ENCODE measurements at regions not wholly inside any gene's neighbourhood (a gene's known extent, or its start where the extent isn't known, plus 50 kb on each side); places are given as distances from the start of the nearest gene placed in this dataset.
A peak's percentile ranks its signal among the peaks of the same experiment; 100 is the strongest.

DNA sequence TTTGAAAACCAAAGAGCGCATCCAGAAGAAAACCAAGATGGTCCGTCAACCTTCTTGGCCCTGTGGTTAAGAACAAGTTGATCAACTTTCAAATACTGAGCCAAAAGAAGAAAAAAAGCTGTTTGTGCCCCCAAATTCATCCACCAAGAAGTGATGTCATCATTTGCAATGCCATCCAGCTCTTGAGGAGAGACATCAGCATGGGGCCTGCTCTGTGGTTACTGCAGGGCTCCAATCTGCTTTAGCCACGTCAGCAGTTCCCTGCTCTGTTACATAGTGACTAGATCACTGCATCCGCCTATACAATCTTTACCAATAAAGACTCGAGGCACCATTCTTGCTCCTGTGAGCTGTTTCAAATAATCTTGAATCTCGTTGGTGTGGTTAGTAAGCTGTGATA lies 75.0 kb upstream of the BLCAP start:
- intact Hi-C loops (cut with DNase I): loop anchor here in 1 of 2 donors (5.0 kb wide), 1 partner anchor 230 kb away; no protein-coding TSS in a partner anchor

DNA sequence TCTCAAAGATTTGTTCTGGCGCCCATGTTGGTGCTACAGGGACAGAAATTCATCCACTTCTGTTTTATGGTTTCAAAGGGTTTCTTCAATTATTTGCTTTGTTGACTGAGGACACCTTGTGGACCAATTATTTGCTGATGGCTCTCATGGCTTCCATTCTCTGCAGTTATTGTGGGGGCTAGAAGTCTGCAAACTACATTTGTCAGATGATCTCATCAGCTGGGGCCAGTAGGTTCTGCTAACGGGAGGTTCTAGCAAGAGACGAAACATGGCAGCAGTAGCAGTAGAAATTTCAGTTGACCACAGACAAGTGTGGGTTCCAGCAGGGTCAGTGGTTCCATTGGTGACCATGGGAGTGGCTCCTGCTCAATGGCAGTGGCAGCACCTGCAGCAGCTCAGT lies 72.8 kb upstream of the BLCAP start:
- intact Hi-C loops (cut with DNase I): loop anchor here in 1 of 2 donors (5.0 kb wide), 1 partner anchor 228 kb away; no protein-coding TSS in a partner anchor
- DNase-seq (ENCODE audit: low spot score): no peak

More for the DNA sequence above, 75.0 kb upstream of the BLCAP start:
- no peak for DNase-seq (ENCODE audit: low spot score)

DNA sequence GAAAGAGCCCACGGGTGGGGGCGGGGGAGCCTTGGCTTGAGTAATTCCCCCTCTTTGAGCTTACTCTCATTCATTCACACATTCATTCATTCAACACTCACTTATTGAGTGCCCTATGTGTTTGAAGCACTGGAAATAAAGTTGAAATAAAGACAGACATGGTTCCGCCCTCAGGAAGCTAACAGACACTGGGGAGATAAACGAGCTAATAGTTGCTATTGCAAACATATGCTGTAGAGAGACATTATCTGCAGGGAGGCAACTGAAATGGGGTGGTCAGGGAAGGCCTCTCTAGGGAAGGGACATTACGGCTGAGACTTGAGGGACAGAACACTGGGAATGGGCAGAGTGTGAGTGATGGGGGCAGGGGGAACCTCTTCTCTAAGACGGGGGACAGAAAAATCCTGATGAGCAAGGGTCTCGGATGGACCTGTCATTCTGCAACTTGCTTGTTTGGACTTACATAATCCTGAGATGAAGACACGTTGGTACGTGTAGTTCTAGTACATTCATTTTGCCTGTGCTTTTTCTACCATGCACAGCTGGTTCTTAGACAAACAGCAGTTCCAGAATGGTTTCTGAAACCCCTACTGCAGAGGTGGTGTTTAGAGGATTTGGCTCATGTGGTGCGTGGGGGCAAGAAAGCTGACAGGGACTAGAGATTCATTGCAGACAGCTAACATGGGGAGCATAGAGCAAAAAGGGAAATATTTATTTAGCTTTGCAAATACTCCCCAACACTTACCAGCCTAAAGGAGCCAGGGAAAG lies 71.1 kb upstream of the BLCAP start:
- intact Hi-C loops (cut with DNase I): no loop called here
- DNase-seq (ENCODE audit: low spot score): no peak

DNA sequence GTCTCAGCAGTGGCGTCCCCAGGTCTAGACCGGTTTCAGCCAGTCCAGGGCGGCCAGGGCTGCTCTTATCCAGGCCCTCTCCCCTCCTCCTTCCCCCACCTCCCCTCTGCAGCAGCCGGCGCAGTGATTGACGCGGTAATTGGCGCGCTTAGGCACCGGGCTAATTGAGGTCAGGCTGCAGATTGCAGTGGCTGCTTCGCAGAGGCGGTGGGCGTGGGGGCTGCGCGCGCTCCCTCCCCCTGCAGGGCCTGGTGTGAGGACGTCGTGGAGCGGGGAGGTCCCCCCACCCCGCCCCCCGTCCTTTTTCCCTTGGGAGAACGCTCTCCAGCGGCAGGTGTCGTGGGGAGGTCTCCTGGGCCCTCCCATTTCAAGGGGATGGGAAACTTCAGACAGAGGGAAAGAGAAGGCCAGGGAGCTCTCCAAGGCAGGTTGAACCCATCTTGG lies 70.4 kb upstream of the BLCAP start:
- peak; percentile 30 for DNase-seq (ENCODE audit: low spot score)
- intact Hi-C loops (cut with DNase I): no loop called here

DNA sequence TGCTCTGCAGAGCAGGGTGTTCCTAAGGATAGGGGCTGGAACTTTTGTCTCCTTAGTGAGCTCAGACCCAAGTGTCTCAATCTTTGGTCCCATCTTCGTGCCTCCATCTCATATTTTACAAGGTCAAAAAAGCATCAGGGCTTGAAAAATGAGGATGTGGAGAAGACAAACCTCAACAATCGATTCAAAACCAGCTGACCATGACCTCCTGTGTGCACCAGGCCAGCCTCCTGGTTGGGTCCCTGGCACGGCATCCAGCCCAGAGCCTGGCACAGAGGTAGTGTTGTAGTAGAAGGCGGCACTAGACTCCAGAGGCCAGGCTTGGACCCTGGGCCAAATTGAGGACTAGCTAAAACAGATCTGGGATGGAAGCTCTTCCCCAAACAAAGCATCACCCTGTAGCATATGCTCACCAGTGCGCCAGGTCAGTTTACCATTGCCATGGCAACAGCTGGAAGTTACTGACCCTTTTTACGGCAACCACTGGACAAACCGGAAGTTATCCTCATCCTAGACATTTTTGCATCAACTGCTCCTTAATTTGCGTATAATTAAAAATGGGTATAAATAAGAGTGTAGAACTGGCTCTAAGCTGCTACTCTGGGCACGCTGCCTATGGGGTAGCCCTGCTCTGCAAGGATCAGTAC lies 69.3 kb upstream of the BLCAP start:
- intact Hi-C loops (cut with DNase I): no loop called here
- no peak for DNase-seq (ENCODE audit: low spot score)

DNA sequence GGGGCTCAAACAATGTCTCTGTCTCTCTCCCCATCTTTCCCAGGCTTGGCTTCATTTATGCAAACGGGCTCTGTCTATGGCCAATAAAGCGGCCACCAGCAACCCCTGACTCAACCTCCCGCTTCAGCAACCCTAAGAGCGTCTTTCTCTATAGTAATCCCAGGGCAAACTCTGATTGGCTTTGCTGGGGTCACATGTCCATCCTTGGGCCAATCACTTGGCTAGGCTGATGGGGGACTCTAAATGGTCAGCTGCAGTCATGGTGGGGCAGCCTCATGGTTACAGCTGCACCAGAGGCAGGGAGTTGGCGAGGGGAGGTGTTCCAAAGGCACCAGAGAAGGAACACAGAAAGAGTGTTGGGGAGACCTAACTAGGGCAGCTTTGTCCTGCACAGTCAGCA lies 68.5 kb upstream of the BLCAP start:
- intact Hi-C loops (cut with DNase I): no loop called here
- no peak for DNase-seq (ENCODE audit: low spot score)

DNA sequence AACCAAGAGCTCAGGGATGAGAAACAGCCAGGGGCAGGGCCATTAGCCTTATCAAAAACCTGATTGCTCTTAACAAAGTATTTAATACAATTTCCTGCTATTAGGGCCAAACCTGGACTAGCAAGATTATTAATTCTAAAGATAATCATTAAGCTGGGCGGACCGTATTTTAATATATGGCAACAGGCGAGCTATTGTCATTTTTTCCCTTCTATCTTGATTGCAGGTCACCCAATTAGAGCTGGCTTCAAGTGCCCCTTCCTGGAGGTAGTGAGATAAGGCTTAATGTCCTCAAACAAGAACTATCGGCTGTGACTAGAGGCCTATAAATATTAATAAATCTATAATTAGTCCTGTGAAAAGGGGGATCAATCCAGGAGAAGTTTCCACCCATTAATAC lies 66.0 kb upstream of the BLCAP start:
- intact Hi-C loops (cut with DNase I): no loop called here
- no peak for DNase-seq (ENCODE audit: low spot score)

DNA sequence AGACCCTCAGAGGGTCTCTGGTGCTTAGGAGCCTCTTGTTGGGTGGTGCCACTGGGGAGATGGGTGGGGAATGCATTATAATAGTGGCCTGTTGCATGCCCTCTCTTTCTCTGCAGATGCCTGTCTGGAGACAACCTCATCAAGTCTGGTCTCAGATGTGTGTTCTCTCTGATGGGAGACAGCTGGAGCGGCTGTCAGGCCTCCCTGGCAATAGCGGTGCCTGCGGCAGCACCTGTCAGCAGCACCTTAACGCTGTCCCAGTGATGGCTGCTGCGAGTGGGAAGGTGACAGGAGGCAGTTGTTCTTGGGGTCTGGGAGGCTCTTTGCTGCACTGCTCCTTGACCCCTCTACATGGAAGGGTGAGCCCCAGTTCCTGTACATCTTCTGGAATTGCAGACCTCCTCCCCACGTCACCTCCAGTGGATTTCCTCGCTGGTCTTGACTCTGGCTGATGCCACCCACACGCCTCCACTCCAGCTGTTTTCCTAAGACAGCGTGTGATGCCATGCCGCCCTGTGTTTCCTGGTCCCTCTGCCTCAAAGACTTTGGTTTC lies 63.3 kb upstream of the BLCAP start:
- intact Hi-C loops (cut with DNase I): no loop called here

DNA sequence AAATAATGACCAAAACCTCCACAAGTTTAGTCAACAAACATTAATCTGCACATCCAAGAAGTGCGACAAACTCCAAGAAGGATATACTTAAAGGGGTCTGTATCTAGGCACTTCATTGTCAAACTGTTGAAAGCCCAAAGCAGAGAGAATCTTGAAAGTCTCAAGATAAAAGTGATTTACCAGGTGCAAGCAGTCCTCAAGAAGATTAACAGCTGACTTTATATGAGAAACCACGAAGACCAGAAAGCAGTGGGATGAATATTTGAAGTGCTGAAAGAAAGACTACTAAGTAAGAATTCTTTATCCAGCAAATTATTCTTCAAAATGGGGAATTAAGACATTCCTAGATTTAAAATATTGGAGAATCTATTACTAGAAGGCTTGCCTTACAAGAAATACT lies 58.4 kb upstream of the BLCAP start:
- intact Hi-C loops (cut with DNase I): no loop called here

More for the DNA sequence above, 63.3 kb upstream of the BLCAP start:
- DNase-seq (ENCODE audit: low spot score): peak; percentile 54

DNA sequence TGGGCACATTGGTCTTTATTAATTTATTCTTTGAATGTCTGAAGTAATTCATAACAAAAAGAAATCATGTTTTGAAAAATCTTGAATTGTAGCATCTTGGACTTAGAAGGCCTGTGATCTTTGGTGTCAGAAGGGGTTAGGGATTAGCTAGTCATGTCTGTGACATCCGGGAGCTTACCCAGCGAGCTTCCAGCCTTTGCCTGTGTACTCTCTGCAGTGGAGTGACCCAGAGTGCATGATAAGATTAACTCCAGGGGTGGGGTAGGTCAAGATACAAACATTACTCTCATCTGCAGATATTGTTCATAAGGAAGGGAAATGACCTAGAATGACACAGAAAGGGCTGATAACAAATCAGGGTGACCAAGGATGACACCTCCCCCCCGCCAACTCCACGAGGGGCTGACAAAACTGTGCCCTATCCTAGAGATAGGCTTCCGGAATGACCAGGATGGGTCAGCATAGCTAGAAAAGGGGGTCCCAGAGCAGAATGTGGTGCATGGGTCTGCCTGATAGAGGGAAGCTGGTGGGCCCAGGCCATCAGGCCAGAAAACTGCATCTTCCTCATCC lies 56.6 kb upstream of the BLCAP start:
- intact Hi-C loops (cut with DNase I): no loop called here
- no peak for DNase-seq (ENCODE audit: low spot score)

More for the DNA sequence above, 58.4 kb upstream of the BLCAP start:
- DNase-seq (ENCODE audit: low spot score): no peak

DNA sequence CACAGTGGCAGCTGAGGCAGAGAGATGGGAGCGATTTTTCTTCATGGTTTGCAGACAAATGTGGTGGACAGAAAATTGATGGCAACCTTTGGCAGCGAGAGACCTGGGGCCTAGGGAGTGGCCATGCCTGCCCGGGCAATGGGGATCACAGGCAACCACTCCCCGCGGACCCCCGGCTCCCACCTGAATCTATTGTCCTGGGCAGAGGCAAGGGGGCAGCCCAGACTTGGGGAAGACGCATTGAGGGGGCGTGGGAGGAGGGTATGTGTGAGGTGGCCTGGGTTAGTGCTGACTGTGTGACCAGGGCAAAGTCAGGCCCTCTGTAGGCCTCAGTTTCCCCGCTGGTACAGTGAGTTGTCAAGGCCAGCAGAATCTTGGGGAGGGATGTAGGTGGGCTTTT lies 53.6 kb upstream of the BLCAP start:
- peak; percentile 72 for DNase-seq (ENCODE audit: low spot score)

DNA sequence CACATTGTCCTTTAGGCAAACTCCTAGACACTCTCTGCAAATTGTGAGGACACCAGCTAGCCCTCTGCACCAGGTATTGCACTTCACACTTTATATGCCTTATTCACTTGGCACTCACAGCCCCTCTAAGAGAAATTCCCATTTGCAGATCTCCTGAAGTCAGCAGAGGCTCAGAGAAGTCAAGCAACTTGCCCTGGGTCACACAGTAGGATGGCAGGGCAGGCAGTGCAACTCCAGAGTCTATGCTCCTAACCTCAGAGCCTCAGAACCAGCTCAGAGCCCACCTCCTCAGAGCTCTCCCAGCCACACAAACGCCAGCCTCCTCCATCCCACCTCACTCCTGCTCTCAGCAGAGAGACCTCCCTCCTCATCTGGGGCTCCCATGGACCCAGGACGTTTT lies 52.4 kb upstream of the BLCAP start:
- peak; percentile 28 for DNase-seq (ENCODE audit: low spot score)
- intact Hi-C loops (cut with DNase I): no loop called here

More for the DNA sequence above, 53.6 kb upstream of the BLCAP start:
- intact Hi-C loops (cut with DNase I): no loop called here

DNA sequence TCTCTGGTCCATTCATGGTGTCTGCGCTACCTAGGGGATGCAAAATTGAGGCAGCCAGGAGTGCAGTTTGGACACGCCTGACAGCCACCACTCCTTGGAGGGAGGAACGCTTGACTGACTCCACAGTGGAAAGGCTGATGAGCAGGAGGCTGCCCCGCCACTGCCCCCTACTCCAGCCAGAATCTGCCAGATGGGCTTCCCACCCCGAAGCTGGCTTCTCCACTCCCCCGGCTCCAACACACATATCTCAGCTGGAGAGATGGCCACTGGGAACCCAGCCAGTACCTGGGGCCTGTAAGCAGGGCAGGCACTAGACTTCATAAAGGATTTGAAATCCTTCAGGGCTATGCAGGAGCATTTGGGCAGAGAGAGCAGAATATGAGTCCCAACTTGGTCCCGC lies 51.4 kb upstream of the BLCAP start:
- intact Hi-C loops (cut with DNase I): loop anchor here in 1 of 2 donors (10.0 kb wide), 2 partner anchors 406 to 736 kb away; no protein-coding TSS in a partner anchor
- DNase-seq (ENCODE audit: low spot score): peak; percentile 78

DNA sequence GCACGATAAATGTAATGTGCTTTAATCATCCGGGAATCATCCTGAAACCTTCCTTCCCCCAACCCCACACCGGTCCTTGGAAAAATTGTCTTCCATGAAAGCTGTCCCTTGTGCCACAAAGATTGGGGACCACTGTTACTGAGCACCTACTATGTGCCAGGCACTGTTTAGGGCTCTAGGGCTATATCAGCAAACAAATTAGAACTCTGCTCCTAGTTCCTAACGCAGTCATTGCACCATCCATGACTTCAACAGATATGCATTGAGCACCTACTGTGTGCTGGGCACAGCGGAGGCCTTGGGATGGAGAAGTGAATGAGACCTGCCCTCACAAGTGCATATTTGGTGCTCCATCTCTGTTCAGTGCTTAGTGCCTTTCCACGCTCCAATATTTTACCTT lies 50.3 kb upstream of the BLCAP start:
- DNase-seq (ENCODE audit: low spot score): peak; percentile 10
- intact Hi-C loops (cut with DNase I): loop anchor here in 1 of 2 donors (2.0 to 10.0 kb wide), 3 partner anchors 39 to 737 kb away; no protein-coding TSS in a partner anchor

Data from posterior vena cava (tissue), 2 donors.